PC-9 (cell line): ENCODE measurements at regions not wholly inside any gene's neighbourhood (a gene's known extent, or its start where the extent isn't known, plus 50 kb on each side); places are given as distances from the start of the nearest gene placed in this dataset.

Experiments
- CTCF ChIP-seq: fragments of 200-600 bp; sonication (generic); conservative IDR thresholded peaks from 2 replicates; pipeline ENCODE4 v1.6.1; 2017; ENCODE audit warnings: mixed run types, antibody characterized with exemption, mild to moderate bottlenecking, moderate library complexity
- EZH2 ChIP-seq: fragments of 200-600 bp; sonication (generic); IDR thresholded peaks from 2 replicates; pipeline ENCODE4 v1.8.0; 2017; ENCODE audit warnings: antibody characterized with exemption, low read depth

- TF ChIP-seq CTCF (no peak), EZH2 (no peak)
These were observed 185.0 kb upstream of the STK17B start for GRCh38 chr2:196356332-196356731.
